ENCODE measurements at regions not wholly inside any gene's neighbourhood (a gene's known extent, or its start where the extent isn't known, plus 50 kb on each side); places are given as distances from the start of the nearest gene placed in this dataset.

- no peak for TF ChIP-seq RXRA (IDR thresholded peaks at IDR 0.05; ENCODE audit: borderline replicate concordance, low read depth)
- TF ChIP-seq RCOR1 (IDR thresholded peaks at IDR 0.05; ENCODE audit: low read length), result no peak
- TF ChIP-seq RFX5 (IDR thresholded peaks at IDR 0.05; ENCODE audit: low read length), result no peak
- no peak for TF ChIP-seq TEAD4 (IDR thresholded peaks at IDR 0.05; ENCODE audit: borderline replicate concordance, insufficient read depth)
- no peak for TF ChIP-seq YY1 (IDR thresholded peaks at IDR 0.05; ENCODE audit: low read depth)
- no peak for TF ChIP-seq POLR2AphosphoS5 (IDR thresholded peaks at IDR 0.05; ENCODE audit: low read depth, low read length)
- TF ChIP-seq CHD2 (IDR thresholded peaks at IDR 0.05; ENCODE audit: low read length, partially characterized antibody), result no peak
- TF ChIP-seq PBX3 (IDR thresholded peaks at IDR 0.05), result no peak
- TF ChIP-seq GATA2 (CRISPR knock-in tag; IDR thresholded peaks at IDR 0.05), result no peak
- no peak for TF ChIP-seq GABPA (IDR thresholded peaks at IDR 0.05; ENCODE audit: low read depth)
- peak; percentile 35 for TF ChIP-seq RAD21 (IDR thresholded peaks at IDR 0.05; ENCODE audit: low read length)
Observed at GRCh38 chr2:76197842-76198448, 487.2 kb upstream of the GCFC2 start (continued).

DNA sequence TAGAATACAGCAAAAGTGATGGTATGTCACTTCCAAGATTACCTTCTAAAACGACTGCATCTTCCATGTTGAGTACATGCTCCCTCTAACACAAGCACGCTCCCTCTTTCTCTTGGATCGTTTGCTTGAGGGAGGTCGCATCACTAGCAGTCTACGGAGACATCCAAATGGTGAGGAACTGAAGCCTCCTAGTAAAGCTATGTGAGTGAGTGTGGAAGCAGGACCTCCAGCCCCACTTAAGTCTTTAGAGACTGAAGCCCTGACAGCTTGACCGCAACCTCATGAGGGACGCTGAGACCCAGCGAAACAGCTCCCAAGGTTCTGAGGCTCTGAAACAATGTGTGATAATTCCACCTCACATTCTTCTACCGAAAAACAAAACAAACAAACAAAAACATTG is 486.7 kb upstream of the GCFC2 start:
- no peaks in the 10 kb centered on the region for H3K79me2 ChIP-seq (ENCODE audit: insufficient read depth)
- H3K9me3 ChIP-seq, result no peaks in the 10 kb centered on the region
- no peak overlapping the region for H3K9ac ChIP-seq
- ChIA-PET POLR2A (no interaction called here), CTCF (interaction anchor here (1.1 kb wide), 1 partner anchor 14 kb away, joined by 4 read pairs; no protein-coding TSS in a partner anchor)
- no peaks in the 10 kb centered on the region for H3K9me2 ChIP-seq
- H3K27ac ChIP-seq (ENCODE audit: low read depth in 2 of 2, low read length in 1 of 2), result no peak overlapping the region
- no peak for DNase-seq
- 38% methylated on average over 9 of the region's 9 CpGs for WGBS (ENCODE audit: low lambda C conversion rate)
- H3K4me1 ChIP-seq (ENCODE audit: control insufficient read depth in 1 of 2, insufficient read depth in 2 of 2, low read depth in 1 of 2, low read length in 1 of 2), result no peaks in the 10 kb centered on the region
- H3K4me3 ChIP-seq (ENCODE audit: low read depth in 2 of 2, low read length in 1 of 2), result no peak overlapping the region; a peak in 1 of 4 replicates
- TF ChIP-seq YY1 (IDR thresholded peaks at IDR 0.05; ENCODE audit: low read depth) (no peak), RFX5 (IDR thresholded peaks at IDR 0.05; ENCODE audit: low read length) (no peak), MXI1 (IDR thresholded peaks at IDR 0.05; ENCODE audit: low read depth, low read length) (no peak), NFIC (IDR thresholded peaks at IDR 0.05; ENCODE audit: borderline replicate concordance) (no peak), TEAD4 (IDR thresholded peaks at IDR 0.05; ENCODE audit: borderline replicate concordance, insufficient read depth) (no peak), CHD2 (IDR thresholded peaks at IDR 0.05; ENCODE audit: low read length, partially characterized antibody) (no peak), PBX3 (IDR thresholded peaks at IDR 0.05) (no peak)
- H3F3A ChIP-seq (replicated peaks; ENCODE audit: insufficient read depth), result no peaks in the 10 kb centered on the region
- no peak overlapping the region for H3K4me2 ChIP-seq
- H3K36me3 ChIP-seq (replicated peaks in 1 of 2; ENCODE audit: control insufficient read depth in 1 of 2, insufficient read depth in 2 of 2, low read length in 1 of 2), result no peaks in the 10 kb centered on the region
- H2AFZ ChIP-seq (ENCODE audit: low read depth), result no peak overlapping the region
- H4K20me1 ChIP-seq (ENCODE audit: insufficient read depth), result no peaks in the 10 kb centered on the region
- no peaks in the 10 kb centered on the region for H3K27me3 ChIP-seq (ENCODE audit: insufficient read depth)
